Skin epidermis (tissue), 12 donors: ENCODE measurements at regions not wholly inside any gene's neighbourhood (a gene's known extent, or its start where the extent isn't known, plus 50 kb on each side); places are given as distances from the start of the nearest gene placed in this dataset.
A peak's percentile ranks its signal among the peaks of the same experiment; 100 is the strongest.
"Not testable (repeated sequence)": the region's sequence is repeated elsewhere in the genome, so short reads cannot be mapped to it uniquely, and the experiment has no call there.

Experiments used
- H3K27ac ChIP-seq, 21 experiments: fragments of 200-600 bp; sonication (generic) in 11 of 21; one replicate each; pipeline ENCODE4 v1.5.0; 2020; ENCODE audit warnings: mild to moderate bottlenecking in 3 of 21, inconsistent platforms in 2 of 21, moderate library complexity in 2 of 21
- H3K4me3 ChIP-seq, 7 experiments: fragments of 200-600 bp; sonication (generic) in 2 of 7; one replicate each; pipeline ENCODE4 v1.5.0; 2020; ENCODE audit warnings: inconsistent platforms in 2 of 7, mild to moderate bottlenecking in 2 of 7, moderate library complexity in 1 of 7

DNA sequence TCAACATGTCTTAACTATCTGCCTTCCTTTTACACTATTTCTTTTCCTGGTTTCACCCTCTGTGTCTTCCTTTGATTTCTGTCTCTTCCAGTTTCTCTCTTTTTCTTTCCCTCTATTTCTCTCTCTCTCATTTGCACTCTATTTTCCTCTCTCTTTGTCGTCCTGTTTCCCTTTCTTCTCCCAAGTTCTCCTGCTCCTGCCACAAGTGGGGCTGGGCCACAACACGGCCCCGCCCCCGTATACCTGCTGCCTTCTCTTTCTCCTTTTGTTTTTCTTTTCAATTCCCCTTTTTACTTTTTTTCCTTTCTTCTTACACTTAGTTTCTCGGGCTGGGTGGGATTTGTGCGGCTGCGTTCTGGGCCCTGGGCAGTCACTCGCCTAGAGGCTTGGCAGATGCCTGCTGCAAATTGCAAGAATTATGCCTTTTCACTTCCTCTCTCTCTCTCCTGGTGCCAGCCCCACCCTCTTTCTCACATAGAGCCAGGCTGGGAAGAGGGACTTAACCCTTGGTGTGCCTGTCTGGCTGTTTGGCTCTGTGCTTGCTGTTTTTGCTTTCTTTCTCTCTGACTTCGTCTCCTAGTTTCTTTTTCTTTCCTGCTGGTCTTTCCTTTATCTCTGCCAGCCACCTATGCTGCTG is 2139.4 kb downstream of the TP53TG3F start:
- Histone ChIP-seq H3K4me3 (peak overlapping the region in 2 of 7 experiments; percentile 10 to 12), H3K27ac (peak overlapping the region in 13 of 21 experiments; percentile 26 to 83 (median 75))

DNA sequence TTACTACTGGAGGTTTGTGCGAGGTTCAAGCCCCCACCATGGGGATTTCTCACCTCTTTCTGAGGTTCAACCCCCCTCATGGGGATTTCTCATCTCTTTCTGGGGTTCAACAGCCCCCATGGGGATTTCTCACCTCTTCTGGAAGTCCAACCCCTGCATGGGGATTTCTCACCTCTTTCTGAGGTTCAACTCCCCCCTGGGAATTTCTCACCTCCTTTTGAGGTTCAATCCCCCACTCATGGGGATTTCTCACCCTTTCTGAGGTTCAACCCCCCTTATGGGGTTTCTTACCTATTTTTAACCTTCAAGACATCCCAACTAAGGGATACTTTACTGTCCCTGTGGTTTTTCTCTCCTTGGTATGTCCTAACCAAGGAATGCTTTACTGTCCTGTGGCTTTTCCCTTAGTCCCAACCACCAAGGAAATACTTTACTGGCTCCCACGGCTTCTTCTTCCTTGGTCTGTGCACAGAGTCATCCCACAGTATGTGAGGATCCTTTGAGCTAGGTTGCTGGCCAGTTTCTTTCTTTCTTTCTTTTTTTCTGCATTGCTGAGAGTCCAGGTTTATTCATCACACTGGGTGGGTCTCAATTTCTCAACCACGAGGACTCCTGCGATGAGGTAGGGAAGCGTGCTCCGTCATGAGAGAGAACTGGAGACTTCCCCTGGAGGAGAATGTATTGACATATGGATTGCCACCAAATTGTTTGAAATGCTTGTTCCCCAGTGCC is 2140.2 kb downstream of the TP53TG3F start:
- peak overlapping the region in 2 of 7 experiments; percentile 10 to 12 for H3K4me3 ChIP-seq

DNA sequence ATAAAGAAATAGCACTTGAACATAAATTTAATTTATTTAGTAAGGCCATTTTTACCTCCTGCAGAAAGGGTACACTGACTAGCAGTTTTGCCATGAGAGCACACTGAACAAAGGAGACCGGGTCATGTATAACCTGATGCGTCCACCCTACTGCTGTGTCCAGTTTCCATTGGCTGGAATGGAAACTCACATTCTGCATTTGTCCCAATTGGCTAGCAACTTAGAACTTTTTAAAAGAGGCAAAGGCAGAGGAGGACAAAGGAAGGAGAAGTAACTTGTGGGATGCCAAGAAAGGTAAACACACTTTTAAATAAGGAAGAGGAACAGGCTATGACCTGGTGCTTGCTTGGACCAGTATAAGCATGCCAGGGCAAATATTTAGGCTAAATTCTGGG is 2140.7 kb downstream of the TP53TG3F start:
- peak overlapping the region in 5 of 21 experiments; percentile 64 to 82 (median 77) for H3K27ac ChIP-seq
- not testable (repeated sequence) for H3K4me3 ChIP-seq

More for the DNA sequence above, 2140.2 kb downstream of the TP53TG3F start:
- H3K27ac ChIP-seq: peak overlapping the region in 13 of 21 experiments; percentile 21 to 83 (median 75)

DNA sequence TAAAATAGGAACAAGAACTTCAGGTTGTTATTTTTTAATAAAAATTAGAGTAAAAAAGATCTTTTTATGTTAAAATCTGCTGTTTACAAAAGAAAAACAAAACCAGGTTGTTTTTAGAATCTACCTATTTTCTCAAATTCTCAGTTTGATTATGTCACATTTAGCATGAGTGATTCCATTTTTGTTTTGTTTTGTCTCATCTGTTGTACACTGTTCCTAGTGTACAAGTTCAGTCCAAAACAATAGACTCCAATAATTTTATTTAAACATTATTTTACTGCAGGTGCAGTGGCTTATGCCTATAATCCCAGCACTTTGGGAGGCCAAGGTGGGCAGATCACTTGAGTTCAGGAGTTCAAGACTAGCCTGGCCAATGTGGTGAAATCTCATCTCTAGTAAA is 2142.7 kb downstream of the TP53TG3F start:
- Histone ChIP-seq H3K27ac (no peak overlapping the region), H3K4me3 (no peak overlapping the region)

DNA sequence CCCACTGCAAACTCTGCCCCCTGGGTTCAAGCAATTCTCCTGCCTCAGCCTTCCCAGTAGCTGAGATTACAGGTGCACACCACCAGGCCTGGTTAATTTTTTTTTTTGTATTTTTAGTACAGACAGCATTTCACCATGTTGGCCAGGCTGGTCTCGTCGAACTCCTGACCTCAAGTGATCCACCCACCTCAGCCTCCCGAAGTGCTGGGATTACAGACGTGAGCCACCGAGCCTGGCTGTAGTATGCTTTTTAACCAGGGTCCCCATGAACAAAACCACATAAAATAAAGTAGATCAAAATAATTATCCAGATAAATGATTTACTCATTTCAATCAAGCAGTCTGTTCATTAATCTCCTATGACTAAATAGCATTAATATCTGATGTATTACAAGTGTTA is 2144.0 kb downstream of the TP53TG3F start:
- H3K27ac ChIP-seq, H3K4me3 ChIP-seq: not testable (repeated sequence)

DNA sequence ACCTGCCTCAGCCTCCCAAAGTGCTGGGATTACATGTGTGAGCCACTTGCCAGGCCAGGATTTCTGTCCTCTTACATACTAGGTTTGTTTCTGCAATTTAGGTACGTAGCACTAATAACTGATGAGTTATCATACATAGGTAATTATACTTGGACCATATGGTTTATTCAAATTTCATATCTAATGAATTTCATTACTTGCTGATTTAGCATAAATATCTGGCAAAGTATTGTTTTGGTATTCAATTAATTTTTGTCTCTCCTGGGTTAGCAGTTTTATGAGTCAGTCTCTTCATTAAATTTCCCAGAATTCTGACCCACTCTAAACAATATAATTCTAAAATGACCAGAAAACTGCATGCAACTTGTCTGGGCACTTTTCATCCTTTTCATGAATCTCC is 2146.5 kb downstream of the TP53TG3F start:
- Histone ChIP-seq H3K27ac (no peak overlapping the region), H3K4me3 (no peak overlapping the region)

DNA sequence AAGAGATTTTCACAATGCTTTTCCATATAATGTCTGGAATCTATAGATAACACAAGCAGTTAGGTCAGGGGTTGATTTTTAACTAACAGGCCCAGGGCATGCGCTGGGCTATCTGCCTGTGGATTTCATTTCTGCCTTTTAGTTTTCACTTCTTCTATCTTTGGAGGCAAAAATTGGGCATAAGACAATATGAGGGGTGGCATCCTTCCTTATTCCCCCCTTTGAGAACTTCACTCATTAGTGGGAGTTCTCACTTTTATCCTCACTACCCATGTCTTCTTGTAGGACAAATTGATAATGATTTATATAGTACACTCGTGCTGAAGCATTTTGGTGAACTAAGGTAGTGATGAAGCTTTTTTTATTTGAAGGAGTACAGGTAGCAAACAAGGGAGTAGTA is 2155.5 kb downstream of the TP53TG3F start:
- not testable (repeated sequence) for H3K4me3 ChIP-seq

DNA sequence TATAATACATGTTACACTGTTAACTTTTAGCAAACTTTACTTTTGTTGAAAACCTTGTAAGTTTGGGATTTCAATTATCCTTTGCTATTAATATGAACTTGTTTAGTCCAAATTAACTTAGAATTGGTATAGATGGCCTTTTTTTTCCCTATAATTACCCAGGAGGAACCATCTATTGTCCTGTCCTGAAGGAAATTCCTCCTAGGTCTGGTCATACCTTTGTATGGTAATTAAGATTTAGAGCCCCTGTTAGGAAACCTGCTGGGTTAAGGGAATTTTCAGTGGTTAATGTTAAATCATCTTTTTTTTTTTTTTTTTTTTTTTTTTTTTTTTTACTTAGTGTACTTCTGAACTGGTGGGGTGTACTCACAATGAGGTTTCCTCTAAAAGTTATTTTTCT is 2159.8 kb downstream of the TP53TG3F start:
- not testable (repeated sequence) for H3K27ac ChIP-seq, H3K4me3 ChIP-seq

More for the DNA sequence above, 2155.5 kb downstream of the TP53TG3F start:
- H3K27ac ChIP-seq: not testable (repeated sequence)

DNA sequence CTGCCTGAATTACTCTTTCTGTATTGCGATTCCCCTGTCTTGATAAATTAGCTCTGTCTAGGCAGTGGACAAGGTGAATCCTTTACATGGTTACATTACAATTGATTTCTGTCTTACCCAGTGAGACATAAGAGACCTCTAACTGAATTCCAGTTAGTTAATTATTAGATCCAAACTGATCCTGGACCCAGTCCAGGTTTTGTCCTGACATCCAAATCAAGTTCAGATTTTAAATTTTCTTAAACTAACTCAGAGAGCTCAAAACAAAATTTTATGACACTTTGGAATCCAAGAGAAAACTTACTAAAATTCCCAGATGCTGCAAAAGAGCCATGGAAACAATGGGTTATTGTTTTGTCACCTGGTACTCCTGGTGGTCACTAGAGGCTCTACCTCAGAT is 2166.6 kb downstream of the TP53TG3F start:
- no peak overlapping the region for H3K27ac ChIP-seq

DNA sequence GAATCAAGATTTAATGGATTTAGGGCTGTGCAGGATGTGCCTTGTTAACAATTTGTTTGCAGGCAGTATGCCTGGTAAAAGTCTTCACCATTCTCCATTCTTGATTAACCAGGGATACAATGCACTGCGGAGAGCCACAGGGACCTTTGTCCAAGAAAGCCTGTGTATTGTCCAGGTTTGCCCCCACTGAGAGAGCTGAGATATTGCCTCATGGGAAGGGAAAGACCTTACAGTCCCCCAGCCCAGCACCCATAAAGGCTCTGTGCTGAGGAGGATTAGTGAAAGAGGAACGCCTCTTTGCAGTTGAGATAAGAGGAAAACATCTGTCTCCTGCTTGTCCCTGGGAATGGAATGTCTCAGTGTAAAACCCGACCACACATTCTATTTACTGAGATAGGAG is 2169.6 kb downstream of the TP53TG3F start:
- Histone ChIP-seq H3K4me3 (no peak overlapping the region), H3K27ac (no peak overlapping the region)

More for the DNA sequence above, 2166.6 kb downstream of the TP53TG3F start:
- H3K4me3 ChIP-seq: no peak overlapping the region

DNA sequence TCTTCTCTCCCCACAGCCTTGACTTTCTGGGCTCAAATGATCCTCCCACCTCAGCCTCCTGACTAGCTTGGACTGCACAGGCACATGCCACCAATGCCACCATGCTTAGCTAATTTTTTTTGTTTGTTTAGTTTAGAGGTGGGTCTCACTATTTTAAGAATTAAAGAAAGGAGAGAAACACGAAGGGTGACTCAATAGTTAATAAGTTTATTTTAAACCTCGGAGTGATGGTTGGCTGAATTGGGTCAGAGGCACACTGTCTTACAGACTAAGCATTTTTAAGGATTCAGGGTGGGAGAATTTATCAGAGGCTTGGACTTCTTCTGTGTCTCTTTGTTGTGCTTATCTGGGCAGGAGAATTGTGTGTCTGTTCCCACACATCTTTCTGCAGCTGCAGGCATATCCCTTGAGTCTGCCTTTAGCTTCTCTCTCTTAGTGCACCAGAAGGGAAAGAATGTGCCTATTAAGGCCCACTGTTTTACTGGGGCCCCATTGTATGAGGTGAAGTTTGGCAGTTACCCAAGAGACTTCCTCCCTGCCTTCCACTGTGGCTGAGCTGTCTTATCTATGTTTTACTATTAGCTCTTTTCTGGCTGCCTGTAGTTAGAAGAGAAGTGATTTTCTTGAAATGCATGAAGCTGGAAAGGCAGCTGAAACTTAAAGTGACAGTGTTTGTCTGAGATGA is 2172.0 kb downstream of the TP53TG3F start:
- H3K27ac ChIP-seq: no peak overlapping the region

DNA sequence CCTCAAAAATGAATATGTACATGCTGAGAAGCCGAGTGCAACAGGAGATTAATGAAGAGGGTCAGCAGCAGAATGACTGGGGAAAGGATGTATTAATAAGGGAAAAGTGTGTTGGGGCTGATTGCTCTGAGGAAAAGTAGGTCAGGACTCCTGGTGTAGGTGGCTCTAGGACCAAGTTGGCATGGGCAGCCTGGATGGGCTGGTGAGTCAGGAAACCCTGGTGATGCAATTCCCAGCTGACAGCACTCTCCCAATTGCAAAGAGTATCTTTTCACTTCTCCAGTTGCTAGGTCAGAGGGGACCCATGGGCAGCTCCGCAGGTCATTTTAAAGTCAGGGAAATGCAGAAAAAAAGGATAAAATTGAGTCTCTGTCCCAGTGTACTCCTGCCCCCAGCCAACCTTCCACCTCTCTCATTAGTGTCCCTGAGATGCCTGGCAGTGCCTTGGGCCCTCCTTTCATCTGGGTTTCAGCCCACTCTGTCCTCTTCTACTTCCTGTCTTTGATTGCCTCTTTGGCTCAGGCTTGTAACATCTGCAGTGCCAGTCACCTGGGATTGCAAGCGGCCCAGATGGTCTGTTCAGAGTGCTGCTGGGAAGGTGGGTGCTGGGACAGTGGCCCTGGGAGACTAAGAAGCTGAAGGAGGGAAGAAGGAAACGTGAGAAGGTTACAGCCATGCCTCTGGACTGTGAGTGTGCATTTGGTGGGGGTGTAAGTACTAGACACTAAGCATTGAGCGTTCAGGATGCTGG is 2177.2 kb downstream of the TP53TG3F start:
- Histone ChIP-seq H3K4me3 (no peak overlapping the region), H3K27ac (no peak overlapping the region)

More for the DNA sequence above, 2172.0 kb downstream of the TP53TG3F start:
- H3K4me3 ChIP-seq: no peak overlapping the region

DNA sequence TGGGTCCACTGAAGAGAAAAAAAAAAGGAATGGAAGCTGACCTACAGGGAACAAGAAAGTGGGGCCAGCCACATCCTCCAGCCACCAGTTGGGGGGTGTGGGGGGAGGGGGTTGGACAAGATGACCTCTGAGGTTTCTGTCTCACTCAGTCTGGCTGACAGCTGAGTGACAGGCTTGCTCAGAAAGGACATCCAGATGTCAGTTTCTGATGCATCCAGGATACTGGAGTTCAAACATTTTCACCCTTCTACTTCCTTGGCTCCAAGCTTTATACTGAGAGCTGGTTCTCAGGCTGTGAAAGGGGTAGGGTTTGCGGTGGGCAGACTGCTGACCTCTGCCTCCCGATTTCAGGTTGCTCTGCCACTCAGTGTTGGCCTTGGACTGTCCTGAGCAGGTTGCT is 2178.3 kb downstream of the TP53TG3F start:
- no peak overlapping the region for H3K4me3 ChIP-seq
- H3K27ac ChIP-seq: no peak overlapping the region

DNA sequence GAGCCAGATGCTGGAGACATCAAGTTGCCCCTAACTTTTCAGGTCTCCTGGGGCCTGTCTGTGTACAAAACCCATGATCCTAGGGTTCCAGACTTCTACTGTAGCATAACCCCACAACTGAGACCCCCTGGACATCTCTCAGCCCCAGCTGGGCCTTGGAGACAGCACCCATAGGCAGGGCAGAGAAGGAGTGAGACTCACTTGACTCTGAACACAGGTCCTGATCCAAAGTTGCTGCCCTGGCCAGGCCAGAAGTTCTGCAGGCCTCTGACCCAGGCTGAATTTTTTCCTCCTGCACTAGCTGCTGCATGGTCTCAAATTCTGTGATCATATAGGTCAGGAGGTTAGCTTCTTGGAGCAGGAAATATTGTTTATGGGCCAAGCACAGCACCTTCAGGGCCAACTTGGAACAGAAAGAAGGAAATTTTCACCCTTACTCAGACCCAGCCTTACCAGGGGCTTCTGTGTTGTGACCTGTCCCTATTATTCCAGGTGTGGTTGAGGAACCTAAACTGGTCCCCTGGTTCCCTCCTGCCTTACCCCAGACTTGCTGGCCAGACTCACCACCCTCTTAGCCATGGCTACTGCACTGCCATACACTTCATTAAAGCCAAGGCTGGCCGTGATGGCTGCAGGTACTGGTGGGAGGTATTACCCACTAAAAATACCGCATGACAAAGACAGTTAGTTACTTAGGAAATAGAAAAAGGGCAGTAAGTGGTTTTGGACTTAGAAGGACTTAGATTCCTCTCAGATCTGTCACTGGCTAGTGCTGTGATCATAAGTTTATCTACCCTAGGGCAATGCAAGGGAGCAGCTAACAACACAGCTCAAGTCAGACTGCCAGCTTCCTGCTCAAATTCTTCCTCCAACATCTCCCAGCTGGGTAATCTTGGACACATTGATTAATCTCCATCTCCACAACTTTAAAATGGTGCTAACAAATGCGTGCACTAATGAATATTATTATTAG is 2180.1 kb downstream of the TP53TG3F start:
- Histone ChIP-seq H3K4me3 (no peak overlapping the region), H3K27ac (no peak overlapping the region)

DNA sequence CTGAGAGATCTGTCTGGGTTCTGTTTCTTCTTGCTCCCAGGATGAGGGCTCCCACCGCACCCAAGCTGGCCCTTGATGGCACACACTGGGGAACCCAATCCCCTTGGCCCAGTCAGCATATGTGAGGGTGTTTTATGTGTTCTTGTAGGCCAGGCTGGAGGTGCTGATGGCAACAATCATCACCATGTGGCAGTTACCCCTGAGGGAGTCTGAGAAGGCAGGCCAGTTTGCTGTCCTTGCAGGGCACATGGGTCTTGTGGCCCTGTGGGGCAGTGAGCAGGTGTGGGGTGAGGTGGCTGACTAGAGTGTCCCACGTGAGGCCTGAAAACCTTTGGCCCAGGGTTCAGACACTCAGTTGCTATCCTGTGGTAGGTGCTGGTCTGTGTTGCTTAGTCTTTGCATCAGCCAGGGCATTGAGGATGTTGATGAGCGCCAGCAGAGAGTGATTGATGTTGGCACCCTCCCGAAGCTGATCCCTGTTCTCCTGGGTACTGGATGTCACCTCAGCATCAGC is 2183.0 kb downstream of the TP53TG3F start:
- H3K4me3 ChIP-seq: no peak overlapping the region
- no peak overlapping the region for H3K27ac ChIP-seq

DNA sequence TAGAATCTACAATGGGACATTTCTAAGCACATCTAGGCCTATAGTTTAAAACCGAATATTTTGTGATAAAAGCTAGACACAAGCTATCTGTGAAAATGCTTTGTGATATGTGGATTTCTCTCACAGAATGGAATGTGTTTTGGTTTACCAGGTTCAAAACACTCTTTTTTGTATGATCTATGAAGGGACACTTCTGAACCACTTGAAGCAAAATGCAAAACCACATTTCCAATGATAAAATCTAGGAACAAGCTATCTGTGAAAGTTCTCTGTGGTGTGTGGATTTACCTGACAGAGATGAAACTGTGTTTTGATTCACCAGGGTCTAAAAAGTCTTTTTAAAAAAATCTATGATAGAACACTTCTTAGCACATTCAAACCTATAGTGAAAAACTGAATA is 2192.4 kb downstream of the TP53TG3F start:
- no peak overlapping the region for H3K27ac ChIP-seq
- no peak overlapping the region for H3K4me3 ChIP-seq

DNA sequence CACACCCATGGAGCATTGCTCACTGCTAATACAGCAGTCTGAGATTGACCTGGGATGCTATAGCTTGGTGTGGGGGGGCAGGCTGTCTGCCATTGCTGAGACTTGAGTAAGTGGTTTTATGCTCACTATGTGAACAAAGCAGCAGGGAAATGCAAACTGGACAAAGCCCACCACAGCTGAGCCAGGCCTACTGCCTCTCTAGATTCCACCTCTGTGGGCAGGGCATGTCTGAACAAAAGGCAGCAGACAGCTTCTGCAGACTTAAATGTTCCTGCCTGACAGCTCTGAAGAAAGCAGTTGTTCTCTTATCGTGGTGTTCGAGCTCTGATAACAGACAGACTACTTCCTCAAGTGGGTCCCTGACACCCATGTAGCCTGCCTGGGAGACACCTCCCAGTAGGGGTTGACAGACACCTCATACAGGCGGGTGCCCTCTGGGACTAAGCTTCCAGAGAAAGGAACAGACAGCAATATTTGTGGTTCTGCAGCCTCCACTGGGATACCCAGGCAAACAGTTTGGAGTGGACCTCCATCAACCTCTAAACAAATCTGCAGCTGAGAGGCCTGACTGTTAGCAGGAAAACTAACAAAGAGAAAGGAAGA is 2204.8 kb downstream of the TP53TG3F start:
- Histone ChIP-seq H3K27ac (no peak overlapping the region), H3K4me3 (no peak overlapping the region)

DNA sequence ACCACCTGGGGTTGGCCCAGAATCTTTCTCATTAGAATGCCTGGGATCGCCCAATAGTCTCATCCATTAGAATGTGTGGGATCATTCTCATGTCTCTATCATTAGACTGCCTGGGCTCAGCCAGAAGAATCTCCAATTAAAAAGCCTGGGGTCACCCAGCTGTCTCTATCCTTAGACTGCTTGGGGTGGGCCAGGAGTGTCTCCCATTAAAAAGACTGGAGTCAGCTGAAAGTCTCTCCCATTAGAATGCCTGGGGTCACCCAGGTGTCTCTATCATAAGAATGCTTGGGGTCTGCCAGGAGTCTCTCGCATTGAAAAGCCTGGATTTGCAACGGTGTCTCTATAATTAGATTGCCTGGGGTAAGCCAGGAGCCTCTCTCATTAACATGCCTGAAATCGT is 2225.7 kb downstream of the TP53TG3F start:
- H3K27ac ChIP-seq: no peak overlapping the region

More for the DNA sequence above, 2225.7 kb downstream of the TP53TG3F start:
- no peak overlapping the region for H3K4me3 ChIP-seq
